ENCODE measurements at regions not wholly inside any gene's neighbourhood (a gene's known extent, or its start where the extent isn't known, plus 50 kb on each side); places are given as distances from the start of the nearest gene placed in this dataset.
"Not testable (repeated sequence)": the region's sequence is repeated elsewhere in the genome, so short reads cannot be mapped to it uniquely, and the experiment has no call there.

- POLR2A ChIA-PET (ENCODE audit: low non-redundant PET) = no interaction called here
- Histone ChIP-seq H3K4me1 (ENCODE audit: insufficient read depth, low read length, poor library complexity, severe bottlenecking) (no peaks in the 10 kb centered on the region), H3K36me3 (ENCODE audit: insufficient read depth, low read length, poor library complexity, severe bottlenecking) (no peaks in the 10 kb centered on the region), H3K27me3 (replicated peaks; ENCODE audit: insufficient read depth, low read depth, low read length, poor library complexity) (no peaks in the 10 kb centered on the region), H3K9me3 (ENCODE audit: low read depth, low read length, poor library complexity, severe bottlenecking) (no peaks in the 10 kb centered on the region), H3K4me3 (ENCODE audit: low read depth, low read length, poor library complexity, severe bottlenecking) (no peak overlapping the region), H3K27ac (ENCODE audit: low read depth, low read length, poor library complexity, severe bottlenecking) (no peak overlapping the region)
- intact Hi-C loops (cut with micrococcal nuclease; ENCODE audit: unreplicated experiment) = no loop called here
- DNase-seq (ENCODE audit: low spot score) = no peak
- no TSS peak for BruUV-seq (replicated peaks)
- CTCF ChIA-PET = no interaction called here
- no peak for TF ChIP-seq EZH2 (IDR thresholded peaks at IDR 0.05; ENCODE audit: borderline replicate concordance, low read depth, low read length, poor library complexity, severe bottlenecking)
- TF ChIP-seq, protein P1, sequence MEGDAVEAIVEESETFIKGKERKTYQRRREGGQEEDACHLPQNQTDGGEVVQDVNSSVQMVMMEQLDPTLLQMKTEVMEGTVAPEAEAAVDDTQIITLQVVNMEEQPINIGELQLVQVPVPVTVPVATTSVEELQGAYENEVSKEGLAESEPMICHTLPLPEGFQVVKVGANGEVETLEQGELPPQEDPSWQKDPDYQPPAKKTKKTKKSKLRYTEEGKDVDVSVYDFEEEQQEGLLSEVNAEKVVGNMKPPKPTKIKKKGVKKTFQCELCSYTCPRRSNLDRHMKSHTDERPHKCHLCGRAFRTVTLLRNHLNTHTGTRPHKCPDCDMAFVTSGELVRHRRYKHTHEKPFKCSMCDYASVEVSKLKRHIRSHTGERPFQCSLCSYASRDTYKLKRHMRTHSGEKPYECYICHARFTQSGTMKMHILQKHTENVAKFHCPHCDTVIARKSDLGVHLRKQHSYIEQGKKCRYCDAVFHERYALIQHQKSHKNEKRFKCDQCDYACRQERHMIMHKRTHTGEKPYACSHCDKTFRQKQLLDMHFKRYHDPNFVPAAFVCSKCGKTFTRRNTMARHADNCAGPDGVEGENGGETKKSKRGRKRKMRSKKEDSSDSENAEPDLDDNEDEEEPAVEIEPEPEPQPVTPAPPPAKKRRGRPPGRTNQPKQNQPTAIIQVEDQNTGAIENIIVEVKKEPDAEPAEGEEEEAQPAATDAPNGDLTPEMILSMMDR (conservative IDR thresholded peaks at IDR 0.05; ENCODE audit: low read depth, low read length) = no peak
Observed at GRCh38 chr13:76250211-76250610, 614.1 kb downstream of the LMO7 start.

DNA sequence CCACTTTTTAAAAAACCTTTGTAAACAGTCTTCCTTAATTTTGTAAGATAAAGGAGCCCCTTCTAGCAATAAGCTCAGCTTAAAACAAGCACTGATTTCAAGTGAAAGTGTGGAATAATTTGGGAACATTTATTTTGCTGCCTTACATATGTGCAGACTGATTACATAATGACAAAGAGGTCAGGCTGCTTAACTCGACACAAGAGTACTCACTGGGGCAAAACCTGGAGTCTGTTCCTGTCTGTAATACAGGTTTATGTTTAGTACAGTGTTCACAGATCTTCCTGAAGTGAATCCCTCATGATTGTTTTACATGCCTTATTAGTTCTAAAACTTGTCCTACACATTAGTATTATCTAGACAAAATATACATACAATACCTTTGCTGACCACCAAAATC lies 609.8 kb downstream of the LMO7 start:
- no peaks in the 10 kb centered on the region for H3K4me1 ChIP-seq (ENCODE audit: insufficient read depth, low read length, poor library complexity, severe bottlenecking)
- H3K27ac ChIP-seq (ENCODE audit: low read depth, low read length, poor library complexity, severe bottlenecking) = no peak overlapping the region
- no TSS peak for BruUV-seq (replicated peaks)
- H3K27me3 ChIP-seq (replicated peaks; ENCODE audit: insufficient read depth, low read depth, low read length, poor library complexity) = no peaks in the 10 kb centered on the region
- CTCF ChIA-PET = no interaction called here
- H3K9me3 ChIP-seq (ENCODE audit: low read depth, low read length, poor library complexity, severe bottlenecking) = no peaks in the 10 kb centered on the region
- intact Hi-C loops (cut with micrococcal nuclease; ENCODE audit: unreplicated experiment) = no loop called here
- TF ChIP-seq EZH2 (IDR thresholded peaks at IDR 0.05; ENCODE audit: borderline replicate concordance, low read depth, low read length, poor library complexity, severe bottlenecking) = no peak
- TF ChIP-seq, protein P1 (conservative IDR thresholded peaks at IDR 0.05; ENCODE audit: low read depth, low read length) = no peak
- no peak overlapping the region for H3K4me3 ChIP-seq (ENCODE audit: low read depth, low read length, poor library complexity, severe bottlenecking)
- DNase-seq (ENCODE audit: low spot score) = no peak
- POLR2A ChIA-PET (ENCODE audit: low non-redundant PET) = no interaction called here
- H3K36me3 ChIP-seq (ENCODE audit: insufficient read depth, low read length, poor library complexity, severe bottlenecking) = no peaks in the 10 kb centered on the region

- Histone ChIP-seq H3K4me3 (ENCODE audit: low read depth, low read length, poor library complexity, severe bottlenecking) (no peak overlapping the region), H3K27me3 (replicated peaks; ENCODE audit: insufficient read depth, low read depth, low read length, poor library complexity) (no peaks in the 10 kb centered on the region), H3K27ac (ENCODE audit: low read depth, low read length, poor library complexity, severe bottlenecking) (no peak overlapping the region), H3K4me1 (ENCODE audit: insufficient read depth, low read length, poor library complexity, severe bottlenecking) (no peaks in the 10 kb centered on the region), H3K9me3 (ENCODE audit: low read depth, low read length, poor library complexity, severe bottlenecking) (no peaks in the 10 kb centered on the region), H3K36me3 (ENCODE audit: insufficient read depth, low read length, poor library complexity, severe bottlenecking) (no peaks in the 10 kb centered on the region)
- POLR2A ChIA-PET (ENCODE audit: low non-redundant PET) = no interaction called here
- BruUV-seq (replicated peaks) = no TSS peak
- no peak for TF ChIP-seq EZH2 (IDR thresholded peaks at IDR 0.05; ENCODE audit: borderline replicate concordance, low read depth, low read length, poor library complexity, severe bottlenecking)
- TF ChIP-seq, protein P1 (conservative IDR thresholded peaks at IDR 0.05; ENCODE audit: low read depth, low read length) = no peak
- CTCF ChIA-PET = no interaction called here
- DNase-seq (ENCODE audit: low spot score) = no peak
- intact Hi-C loops (cut with micrococcal nuclease; ENCODE audit: unreplicated experiment) = no loop called here
Observed at GRCh38 chr13:76245211-76245610, 609.1 kb downstream of the LMO7 start.

DNA sequence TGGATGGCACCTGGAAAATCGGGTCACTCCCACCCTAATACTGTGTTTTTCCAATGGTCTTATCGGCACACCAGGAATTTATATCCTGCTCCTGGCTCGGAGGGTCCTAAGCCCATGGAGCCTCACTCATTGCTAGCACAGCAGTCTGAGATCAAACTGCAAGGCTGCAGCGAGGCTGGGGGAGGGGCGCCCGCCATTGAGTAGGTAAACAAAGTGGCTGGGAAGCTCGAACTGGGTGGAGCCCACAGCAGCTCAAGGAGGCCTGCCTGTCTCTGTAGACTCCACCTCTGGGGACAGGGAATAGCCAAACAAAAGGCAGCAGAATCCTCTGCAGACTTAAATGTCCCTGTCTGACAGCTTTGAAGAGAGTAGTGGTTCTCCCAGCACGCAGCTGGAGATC lies 607.0 kb downstream of the LMO7 start:
- BruUV-seq (replicated peaks); DNase-seq (ENCODE audit: low spot score); intact Hi-C loops (cut with micrococcal nuclease; ENCODE audit: unreplicated experiment); CTCF ChIA-PET; H3K4me1 ChIP-seq (ENCODE audit: insufficient read depth, low read length, poor library complexity, severe bottlenecking); POLR2A ChIA-PET (ENCODE audit: low non-redundant PET); H3K27me3 ChIP-seq (replicated peaks; ENCODE audit: insufficient read depth, low read depth, low read length, poor library complexity); H3K36me3 ChIP-seq (ENCODE audit: insufficient read depth, low read length, poor library complexity, severe bottlenecking); H3K27ac ChIP-seq (ENCODE audit: low read depth, low read length, poor library complexity, severe bottlenecking); H3K9me3 ChIP-seq (ENCODE audit: low read depth, low read length, poor library complexity, severe bottlenecking); H3K4me3 ChIP-seq (ENCODE audit: low read depth, low read length, poor library complexity, severe bottlenecking): not testable (repeated sequence)

Measured in A673 (cell line).